ENCODE measurements at regions not wholly inside any gene's neighbourhood (a gene's known extent, or its start where the extent isn't known, plus 50 kb on each side); places are given as distances from the start of the nearest gene placed in this dataset.
A peak's percentile ranks its signal among the peaks of the same experiment; 100 is the strongest.
"Not testable (repeated sequence)": the region's sequence is repeated elsewhere in the genome, so short reads cannot be mapped to it uniquely, and the experiment has no call there.

GRCh38 chr14:80055667-80056496, 155.4 kb downstream of the DIO2 start:
- DNase-seq: peak; percentile 61

DNA sequence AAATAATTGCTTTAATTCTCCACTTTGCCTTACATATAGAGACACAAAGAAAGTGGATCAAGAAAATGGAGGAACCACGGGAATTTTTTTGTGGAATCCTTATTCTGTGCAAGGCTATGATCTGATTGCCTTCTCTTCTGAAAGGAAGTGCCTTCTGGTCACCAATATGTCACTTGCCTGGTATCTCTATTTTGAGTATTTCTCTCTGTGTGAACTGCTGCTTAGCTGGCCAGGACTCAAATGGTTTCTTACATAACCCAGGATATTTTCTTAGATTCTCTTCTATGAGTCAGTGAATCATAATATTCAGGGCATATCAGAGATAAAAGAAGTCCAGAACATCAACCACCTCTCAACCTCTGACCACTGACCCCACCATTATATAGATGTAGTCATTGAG, 156.1 kb downstream of the DIO2 start:
- no peak for DNase-seq

- no peak for DNase-seq
Measured at GRCh38 chr14:80054020-80054419, 157.3 kb downstream of the DIO2 start.

- no peak for DNase-seq
Measured at GRCh38 chr14:80049055-80049454, 162.2 kb downstream of the DIO2 start.

GRCh38 chr14:80047761-80048160, 163.5 kb downstream of the DIO2 start:
- no peak for DNase-seq

- no peak for DNase-seq
Measured at GRCh38 chr14:80037349-80037748, 174.0 kb downstream of the DIO2 start.

GRCh38 chr14:80024417-80024816, 186.9 kb downstream of the DIO2 start:
- DNase-seq: no peak

GRCh38 chr14:80018476-80018875, 192.8 kb downstream of the DIO2 start:
- DNase-seq: not testable (repeated sequence)

- DNase-seq: no peak
Measured at GRCh38 chr14:80017795-80018194, 193.5 kb downstream of the DIO2 start.

DNA sequence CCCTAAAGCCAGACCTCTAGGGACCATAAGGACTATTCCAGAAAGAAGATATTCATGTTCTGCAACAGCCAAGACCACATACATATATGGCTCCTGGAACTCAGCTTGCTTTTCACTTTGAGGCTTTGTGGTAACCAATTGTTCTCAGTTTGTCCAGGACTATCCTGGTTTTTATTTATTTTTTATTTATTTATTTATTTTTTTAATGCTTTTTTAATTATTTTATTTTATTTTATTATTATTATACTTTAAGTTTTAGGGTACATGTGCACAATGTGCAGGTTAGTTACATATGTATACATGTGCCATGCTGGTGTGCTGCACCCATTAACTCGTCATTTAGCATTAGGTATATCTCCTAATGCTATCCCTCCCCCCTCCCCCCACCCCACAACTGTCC, 201.1 kb downstream of the DIO2 start:
- not testable (repeated sequence) for DNase-seq

DNA sequence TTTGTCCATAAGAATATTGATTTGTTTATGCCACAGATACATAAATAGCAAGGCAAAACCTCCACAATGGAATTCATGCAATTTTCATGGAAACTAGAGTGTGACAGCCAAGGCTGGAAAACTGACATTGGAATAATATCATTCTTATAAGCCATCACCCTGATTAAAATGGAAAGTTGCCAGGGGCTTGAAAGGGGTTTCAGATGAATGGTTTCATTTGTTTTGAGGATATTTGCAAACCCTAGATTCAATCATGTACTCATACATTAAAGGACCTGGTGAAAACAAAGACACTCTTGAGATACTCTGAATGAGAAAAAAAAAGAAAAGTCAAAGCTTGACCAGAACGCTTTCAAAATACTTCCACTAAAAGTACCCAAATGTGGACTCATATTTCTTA, 205.7 kb downstream of the DIO2 start:
- DNase-seq: no peak

DNA sequence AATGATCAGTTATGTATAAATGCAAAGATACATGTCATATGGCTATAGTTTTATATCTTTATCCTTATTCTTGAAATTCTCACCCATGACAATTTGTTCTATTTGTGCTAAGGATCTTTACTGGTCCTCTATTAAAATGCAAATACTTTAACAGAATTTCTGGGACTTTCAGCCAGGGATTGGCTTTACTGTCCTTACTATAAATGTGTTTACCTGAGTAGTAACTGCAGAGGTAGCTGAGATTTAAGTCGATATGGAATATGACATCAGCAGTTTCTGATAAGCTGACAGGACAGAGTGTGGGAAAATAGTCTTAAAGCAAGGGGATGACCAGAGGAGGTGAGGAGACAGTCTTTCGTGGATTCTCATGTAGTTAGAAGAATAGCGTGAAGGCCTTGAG, 206.4 kb downstream of the DIO2 start:
- no peak for DNase-seq

GRCh38 chr14:80003138-80003537, 208.2 kb downstream of the DIO2 start:
- no peak for DNase-seq

- no peak for DNase-seq
Measured at GRCh38 chr14:79997509-79998208, 213.6 kb downstream of the DIO2 start.

DNA sequence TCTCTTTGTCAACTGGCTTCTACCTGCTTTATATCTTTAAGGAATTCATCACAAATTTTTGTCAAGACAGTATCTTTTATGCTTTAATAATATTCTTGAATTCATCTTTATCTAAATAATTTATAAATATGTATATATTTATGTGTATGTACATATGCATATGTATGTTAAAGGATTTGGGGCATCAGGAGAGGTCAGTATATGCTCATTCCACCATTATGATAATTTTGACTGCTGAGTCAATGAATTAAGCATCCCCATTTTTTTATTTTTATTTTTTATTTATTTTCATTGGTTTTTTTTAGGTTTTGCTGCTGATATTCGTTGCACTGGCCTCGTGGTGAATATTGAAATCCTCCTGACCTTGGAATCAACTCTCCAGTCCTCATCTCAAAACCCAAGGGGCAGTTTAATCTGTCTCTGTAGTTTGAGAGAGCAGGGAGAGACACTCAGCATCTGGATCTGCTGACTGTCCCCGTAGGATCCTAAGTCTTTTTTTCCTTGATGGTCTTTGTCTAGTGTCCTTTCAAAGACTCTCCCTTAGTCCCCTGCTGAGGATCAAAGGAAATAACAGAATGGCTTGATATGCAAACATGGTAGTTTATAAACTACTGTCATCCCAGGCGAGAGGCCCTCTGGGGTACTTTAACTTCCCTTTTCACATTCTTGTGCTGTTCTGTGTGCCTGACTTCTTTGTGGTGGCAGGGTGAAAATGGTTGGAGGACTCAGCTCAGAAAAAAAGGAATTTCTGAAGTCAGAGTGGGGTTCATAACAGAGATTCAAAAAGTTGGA, 218.7 kb downstream of the DIO2 start:
- DNase-seq: no peak

- no peak for DNase-seq
Measured at GRCh38 chr14:79991866-79992265, 219.4 kb downstream of the DIO2 start.

- DNase-seq: no peak
Measured at GRCh38 chr14:79989990-79990389, 221.3 kb downstream of the DIO2 start.

DNA sequence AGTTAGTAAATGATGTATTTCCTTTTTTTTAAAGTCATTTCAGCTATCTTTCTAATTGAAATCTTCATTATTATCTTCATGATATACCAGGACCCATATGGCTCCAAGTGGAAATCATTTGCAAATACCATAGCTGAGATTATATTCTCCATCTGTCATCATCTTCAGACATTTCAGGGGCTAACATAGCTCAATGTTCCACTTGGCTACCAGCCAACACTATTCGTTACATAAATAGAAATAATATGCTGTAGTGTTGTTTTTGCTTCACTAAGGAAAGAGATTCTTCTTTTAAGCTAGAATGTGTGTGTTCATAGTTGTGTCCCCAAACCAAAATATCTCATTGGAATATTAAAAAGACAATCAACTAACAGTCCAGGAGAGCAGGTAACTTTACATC, 225.1 kb downstream of the DIO2 start:
- DNase-seq: no peak

DNA sequence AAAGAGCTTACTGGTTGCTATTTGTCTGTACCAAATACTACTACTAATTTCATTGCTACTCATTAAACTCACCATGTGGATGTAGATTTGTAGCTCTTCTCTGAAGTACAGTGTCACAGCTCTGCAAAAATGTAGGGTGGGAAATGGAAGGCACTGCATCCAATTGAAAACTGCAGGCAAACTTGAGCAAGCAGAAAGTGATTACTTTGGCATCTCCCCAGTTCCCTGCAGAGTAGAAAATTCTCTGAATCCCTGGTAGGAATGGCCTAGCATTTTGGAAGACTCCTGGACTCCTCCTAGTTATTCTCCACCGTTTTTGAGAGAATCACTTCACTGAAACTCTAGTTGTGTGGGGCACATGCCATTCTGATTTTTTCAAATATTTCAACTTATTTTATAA, 239.1 kb downstream of the DIO2 start:
- no peak for DNase-seq

GRCh38 chr14:79971330-79971729, 240.0 kb downstream of the DIO2 start:
- DNase-seq: no peak

DNA sequence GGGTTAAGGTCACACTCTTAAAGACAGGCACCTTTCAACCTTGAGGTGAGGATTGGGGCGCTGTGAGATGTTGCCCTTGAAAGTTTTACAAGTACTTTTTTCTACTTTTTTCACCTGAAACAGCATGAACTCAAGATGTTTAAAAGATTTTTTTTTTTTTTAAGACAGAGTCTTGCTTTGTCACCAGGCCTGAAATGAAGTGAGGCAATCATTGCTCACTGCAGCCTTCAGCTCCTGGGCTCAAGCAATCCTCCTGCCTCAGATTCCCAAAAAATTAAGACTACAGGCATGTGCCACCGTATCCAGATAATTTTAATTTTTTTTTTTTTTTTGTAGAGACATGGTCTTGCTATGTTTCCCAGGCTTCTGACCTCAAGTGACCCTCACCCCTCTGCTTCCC, 243.9 kb downstream of the DIO2 start:
- DNase-seq: no peak

- no peak for DNase-seq
Measured at GRCh38 chr14:79967001-79967400, 244.3 kb downstream of the DIO2 start.

- DNase-seq: no peak
Measured at GRCh38 chr14:79965896-79966295, 245.4 kb downstream of the DIO2 start.

GRCh38 chr14:79961197-79961596, 250.1 kb downstream of the DIO2 start:
- no peak for DNase-seq

All from NCI-H2107 (cell line).